GM23338 (cell line): ENCODE measurements at regions not wholly inside any gene's neighbourhood (a gene's known extent, or its start where the extent isn't known, plus 50 kb on each side); places are given as distances from the start of the nearest gene placed in this dataset.

ENCODE experiments used
- ATAC-seq: fragments of 200-7000 bp; cut with Tn5 transposase; 3 replicates; pipeline ENCODE4 v1.9.1; 2020
- DNase-seq: peaks from one replicate; pipeline ENCODE4 v3.0.0-alpha.2; 2015; ENCODE audit warnings: low spot score
- H2AFZ ChIP-seq: fragments of 200-600 bp; sonication (generic); 2 replicates; pipeline ENCODE4 v1.8.0; 2016; ENCODE audit warnings: antibody characterized with exemption, mild to moderate bottlenecking, moderate library complexity
- H3F3A ChIP-seq: fragments of 200-600 bp; sonication (generic); replicated peaks from 2 replicates; pipeline ENCODE4 v1.8.0; 2017; ENCODE audit warnings: antibody characterized with exemption, mixed run types, low read depth
- H3K27ac ChIP-seq: fragments of 200-600 bp; sonication (generic); 2 replicates; pipeline ENCODE4 v1.6.1; 2016; ENCODE audit warnings: low read depth
- H3K27me3 ChIP-seq: fragments of 200-600 bp; sonication (generic); 2 replicates; pipeline ENCODE4 v1.8.0; 2016; ENCODE audit warnings: mild to moderate bottlenecking, mixed run types, moderate library complexity; ENCODE audit not compliant: insufficient read depth
- H3K36me3 ChIP-seq: fragments of 200-600 bp; sonication (generic); 2 replicates; pipeline ENCODE4 v1.8.0; 2016; ENCODE audit warnings: mild to moderate bottlenecking; ENCODE audit not compliant: insufficient read depth
- H3K4me1 ChIP-seq: fragments of 200-600 bp; sonication (generic); 2 replicates; pipeline ENCODE4 v1.8.0; 2016; ENCODE audit warnings: mild to moderate bottlenecking, moderate library complexity; ENCODE audit not compliant: insufficient read depth
- H3K4me2 ChIP-seq: fragments of 200-600 bp; sonication (generic); 2 replicates; pipeline ENCODE4 v1.7.1; 2017; ENCODE audit warnings: mixed run types
- H3K4me3 ChIP-seq: fragments of 200-600 bp; sonication (generic); 2 replicates; pipeline ENCODE4 v1.6.1; 2016; ENCODE audit warnings: mixed run types
- H3K79me2 ChIP-seq: fragments of 200-600 bp; sonication (generic); replicated peaks from 2 replicates; pipeline ENCODE4 v1.8.0; 2017; ENCODE audit warnings: mild to moderate bottlenecking; ENCODE audit not compliant: insufficient read depth
- H3K9me2 ChIP-seq: fragments of 200-600 bp; sonication (generic); 2 replicates; pipeline ENCODE4 v1.8.0; 2017; ENCODE audit not compliant: insufficient read depth
- H4K20me1 ChIP-seq: fragments of 200-600 bp; sonication (generic); replicated peaks from 2 replicates; pipeline ENCODE4 v1.8.0; 2017; ENCODE audit warnings: mild to moderate bottlenecking; ENCODE audit not compliant: insufficient read depth
- H3K27ac Mint-ChIP-seq: 2 replicates; pipeline ENCODE4 v1.8.0; 2020; ENCODE audit warnings: inconsistent platforms, mild to moderate bottlenecking, moderate library complexity, mixed read lengths
- H3K27me3 Mint-ChIP-seq: 3 replicates; pipeline ENCODE4 v1.8.0; 2022; ENCODE audit warnings: low read depth, mild to moderate bottlenecking, moderate library complexity, mixed read lengths, inconsistent platforms; ENCODE audit not compliant: insufficient read depth, poor library complexity
- H3K36me3 Mint-ChIP-seq: 3 replicates; pipeline ENCODE4 v1.8.0; 2021; ENCODE audit warnings: low read depth, mild to moderate bottlenecking, inconsistent platforms, moderate library complexity, mixed read lengths
- H3K4me1 Mint-ChIP-seq: 3 replicates; pipeline ENCODE4 v1.8.0; 2020; ENCODE audit warnings: mild to moderate bottlenecking, inconsistent platforms, mixed read lengths
- H3K4me3 Mint-ChIP-seq: 3 replicates; pipeline ENCODE4 v1.8.0; 2021; ENCODE audit warnings: moderate library complexity, mild to moderate bottlenecking, inconsistent platforms, mixed read lengths
- H3K9me3 Mint-ChIP-seq: 3 replicates; pipeline ENCODE4 v1.8.0; 2020; ENCODE audit warnings: moderate library complexity, mild to moderate bottlenecking, inconsistent platforms, mixed read lengths
- CREB1 ChIP-seq: fragments of 250-450 bp; sonication (Bioruptor Pico); IDR thresholded peaks from 2 replicates; pipeline ENCODE4 v1.5.0; 2020; ENCODE audit warnings: low read depth, mild to moderate bottlenecking, moderate library complexity
- EZH2 ChIP-seq: fragments of 200-600 bp; sonication (generic); IDR thresholded peaks from one replicate; pipeline ENCODE4 v1.8.0; 2017; ENCODE audit warnings: antibody characterized with exemption, mild to moderate bottlenecking, low read depth; ENCODE audit not compliant: unreplicated experiment
- EZH2phosphoT487 ChIP-seq: fragments of 200-600 bp; sonication (generic); IDR thresholded peaks from one replicate; pipeline ENCODE4 v1.8.1; 2018; ENCODE audit warnings: antibody characterized with exemption; ENCODE audit not compliant: unreplicated experiment
- STAT1 ChIP-seq: IDR thresholded peaks from one replicate; pipeline ENCODE4 v1.6.1; 2016; ENCODE audit warnings: antibody characterized with exemption; ENCODE audit not compliant: unreplicated experiment
- TF ChIP-seq, protein P1 (sequence below), 2 experiments: fragments of 200-600 bp in 1 of 2; sonication (generic) in 1 of 2; conservative IDR thresholded peaks; 2 replicates each; pipeline versions ENCODE4 v1.5.1 to v1.6.1; 2016 to 2017; ENCODE audit warnings: antibody characterized with exemption in 2 of 2, low read depth in 2 of 2, mild to moderate bottlenecking in 2 of 2, moderate library complexity in 1 of 2
- TF ChIP-seq, protein P2 (sequence below): IDR thresholded peaks from one replicate; pipeline ENCODE4 v1.6.1; 2018; ENCODE audit warnings: antibody characterized with exemption; ENCODE audit not compliant: unreplicated experiment
- TF ChIP-seq, protein P3 (sequence below): IDR thresholded peaks from 2 replicates; pipeline ENCODE4 v1.6.1; 2016; ENCODE audit warnings: antibody characterized with exemption

DNA sequence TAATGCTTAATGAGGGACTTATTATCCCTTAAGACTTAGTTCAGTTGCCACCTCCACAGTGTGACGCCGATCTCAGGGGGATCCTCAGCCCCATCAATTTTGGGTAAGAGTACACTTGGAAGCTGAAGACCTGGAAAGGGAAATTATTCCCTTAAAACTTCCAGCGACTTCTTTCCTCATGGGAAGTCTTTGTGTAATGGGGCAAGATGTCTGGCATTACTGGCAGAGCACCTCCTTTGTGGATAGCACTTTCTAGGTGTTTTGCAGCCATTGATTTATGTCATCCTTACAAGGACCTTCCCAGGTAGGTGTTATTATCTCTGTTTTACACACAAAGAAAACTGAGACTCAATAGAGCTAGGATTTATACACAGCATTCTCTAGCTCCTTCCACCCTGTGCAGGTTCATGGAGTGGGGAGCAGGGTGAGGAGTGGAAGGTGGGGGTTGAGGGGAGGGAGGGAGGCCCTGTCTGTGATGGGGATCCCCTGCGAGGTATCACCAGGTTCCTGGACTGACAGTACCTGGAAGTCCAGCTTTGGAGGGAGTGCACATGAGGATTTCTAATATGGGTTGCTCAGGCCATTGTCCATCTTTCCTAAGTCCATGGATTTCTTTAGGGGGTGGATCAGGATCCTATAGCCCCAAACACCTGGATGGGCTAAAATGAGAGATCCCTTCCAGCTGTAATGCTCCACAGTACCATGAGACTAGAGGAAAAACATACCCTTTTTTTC, 79.4 kb downstream of the MYCN start:
- Histone ChIP-seq H2AFZ (peak overlapping the region; percentile 52; the same call in 1 of the 2 replicates), H3K4me2 (no peak overlapping the region), H3K4me1 (peaks cover 40% of the 10 kb centered on the region), H4K20me1 (no peaks in the 10 kb centered on the region), H3K79me2 (no peaks in the 10 kb centered on the region), H3F3A (peaks cover 11% of the 10 kb centered on the region; the same call in 1 of the 2 replicates), H3K27ac (no peak overlapping the region), H3K4me3 (no peak overlapping the region), H3K27me3 (no peaks in the 10 kb centered on the region), H3K9me2 (no peaks in the 10 kb centered on the region), H3K36me3 (no peaks in the 10 kb centered on the region)
- Mint-ChIP-seq H3K27me3 (peaks cover 5% of the 10 kb centered on the region), H3K36me3 (no peaks in the 10 kb centered on the region; the same call in 2 of the 3 replicates), H3K4me1 (peaks cover 36% of the 10 kb centered on the region), H3K27ac (no peak overlapping the region), H3K9me3 (no peaks in the 10 kb centered on the region), H3K4me3 (no peak overlapping the region)
- ATAC-seq (no peak), DNase-seq (no peak)
- TF ChIP-seq, protein P1, sequence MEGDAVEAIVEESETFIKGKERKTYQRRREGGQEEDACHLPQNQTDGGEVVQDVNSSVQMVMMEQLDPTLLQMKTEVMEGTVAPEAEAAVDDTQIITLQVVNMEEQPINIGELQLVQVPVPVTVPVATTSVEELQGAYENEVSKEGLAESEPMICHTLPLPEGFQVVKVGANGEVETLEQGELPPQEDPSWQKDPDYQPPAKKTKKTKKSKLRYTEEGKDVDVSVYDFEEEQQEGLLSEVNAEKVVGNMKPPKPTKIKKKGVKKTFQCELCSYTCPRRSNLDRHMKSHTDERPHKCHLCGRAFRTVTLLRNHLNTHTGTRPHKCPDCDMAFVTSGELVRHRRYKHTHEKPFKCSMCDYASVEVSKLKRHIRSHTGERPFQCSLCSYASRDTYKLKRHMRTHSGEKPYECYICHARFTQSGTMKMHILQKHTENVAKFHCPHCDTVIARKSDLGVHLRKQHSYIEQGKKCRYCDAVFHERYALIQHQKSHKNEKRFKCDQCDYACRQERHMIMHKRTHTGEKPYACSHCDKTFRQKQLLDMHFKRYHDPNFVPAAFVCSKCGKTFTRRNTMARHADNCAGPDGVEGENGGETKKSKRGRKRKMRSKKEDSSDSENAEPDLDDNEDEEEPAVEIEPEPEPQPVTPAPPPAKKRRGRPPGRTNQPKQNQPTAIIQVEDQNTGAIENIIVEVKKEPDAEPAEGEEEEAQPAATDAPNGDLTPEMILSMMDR (conservative IDR thresholded peaks at IDR 0.05; ENCODE audit: low read depth in 2 of 2), result no peak
- TF ChIP-seq CREB1 (CRISPR knock-in tag) (no peak), STAT1 (no peak), EZH2 (no peak), EZH2phosphoT487 (no peak)
- TF ChIP-seq, protein P2, sequence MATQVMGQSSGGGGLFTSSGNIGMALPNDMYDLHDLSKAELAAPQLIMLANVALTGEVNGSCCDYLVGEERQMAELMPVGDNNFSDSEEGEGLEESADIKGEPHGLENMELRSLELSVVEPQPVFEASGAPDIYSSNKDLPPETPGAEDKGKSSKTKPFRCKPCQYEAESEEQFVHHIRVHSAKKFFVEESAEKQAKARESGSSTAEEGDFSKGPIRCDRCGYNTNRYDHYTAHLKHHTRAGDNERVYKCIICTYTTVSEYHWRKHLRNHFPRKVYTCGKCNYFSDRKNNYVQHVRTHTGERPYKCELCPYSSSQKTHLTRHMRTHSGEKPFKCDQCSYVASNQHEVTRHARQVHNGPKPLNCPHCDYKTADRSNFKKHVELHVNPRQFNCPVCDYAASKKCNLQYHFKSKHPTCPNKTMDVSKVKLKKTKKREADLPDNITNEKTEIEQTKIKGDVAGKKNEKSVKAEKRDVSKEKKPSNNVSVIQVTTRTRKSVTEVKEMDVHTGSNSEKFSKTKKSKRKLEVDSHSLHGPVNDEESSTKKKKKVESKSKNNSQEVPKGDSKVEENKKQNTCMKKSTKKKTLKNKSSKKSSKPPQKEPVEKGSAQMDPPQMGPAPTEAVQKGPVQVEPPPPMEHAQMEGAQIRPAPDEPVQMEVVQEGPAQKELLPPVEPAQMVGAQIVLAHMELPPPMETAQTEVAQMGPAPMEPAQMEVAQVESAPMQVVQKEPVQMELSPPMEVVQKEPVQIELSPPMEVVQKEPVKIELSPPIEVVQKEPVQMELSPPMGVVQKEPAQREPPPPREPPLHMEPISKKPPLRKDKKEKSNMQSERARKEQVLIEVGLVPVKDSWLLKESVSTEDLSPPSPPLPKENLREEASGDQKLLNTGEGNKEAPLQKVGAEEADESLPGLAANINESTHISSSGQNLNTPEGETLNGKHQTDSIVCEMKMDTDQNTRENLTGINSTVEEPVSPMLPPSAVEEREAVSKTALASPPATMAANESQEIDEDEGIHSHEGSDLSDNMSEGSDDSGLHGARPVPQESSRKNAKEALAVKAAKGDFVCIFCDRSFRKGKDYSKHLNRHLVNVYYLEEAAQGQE, result no peak
- TF ChIP-seq, protein P3, sequence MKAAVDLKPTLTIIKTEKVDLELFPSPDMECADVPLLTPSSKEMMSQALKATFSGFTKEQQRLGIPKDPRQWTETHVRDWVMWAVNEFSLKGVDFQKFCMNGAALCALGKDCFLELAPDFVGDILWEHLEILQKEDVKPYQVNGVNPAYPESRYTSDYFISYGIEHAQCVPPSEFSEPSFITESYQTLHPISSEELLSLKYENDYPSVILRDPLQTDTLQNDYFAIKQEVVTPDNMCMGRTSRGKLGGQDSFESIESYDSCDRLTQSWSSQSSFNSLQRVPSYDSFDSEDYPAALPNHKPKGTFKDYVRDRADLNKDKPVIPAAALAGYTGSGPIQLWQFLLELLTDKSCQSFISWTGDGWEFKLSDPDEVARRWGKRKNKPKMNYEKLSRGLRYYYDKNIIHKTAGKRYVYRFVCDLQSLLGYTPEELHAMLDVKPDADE, result no peak

DNA sequence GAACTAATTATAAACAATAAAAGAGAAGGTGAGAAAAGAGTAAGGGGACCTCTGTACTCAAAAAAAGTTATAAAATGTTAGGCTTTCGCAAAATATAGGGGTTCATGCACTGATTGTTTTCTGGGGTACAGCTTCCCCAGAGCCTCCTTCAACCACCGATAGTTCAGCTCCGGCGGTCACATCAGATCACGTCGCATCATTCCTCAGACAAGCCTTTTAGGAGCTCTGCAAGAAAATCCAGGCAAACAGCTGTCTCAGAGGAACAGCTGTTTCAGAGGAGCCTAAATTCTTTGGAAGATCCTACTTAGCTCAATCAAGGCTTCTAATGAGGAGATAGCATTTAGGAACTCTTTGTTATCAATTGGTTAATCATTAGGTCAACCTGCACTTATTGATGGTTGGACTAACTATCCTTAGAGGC, 78.7 kb downstream of the MYCN start:
- ATAC-seq, result no peak
- H3F3A ChIP-seq, result peaks cover 12% of the 10 kb centered on the region
- no peaks in the 10 kb centered on the region for H3K79me2 ChIP-seq
- no peaks in the 10 kb centered on the region for H3K9me3 Mint-ChIP-seq
- H3K4me1 Mint-ChIP-seq, result peaks cover 41% of the 10 kb centered on the region
- no peak for TF ChIP-seq CREB1 (CRISPR knock-in tag)
- peaks cover 46% of the 10 kb centered on the region for H3K4me1 ChIP-seq
- H3K4me3 Mint-ChIP-seq, result no peak overlapping the region
- H3K4me3 ChIP-seq, result no peak overlapping the region
- peak overlapping the region; percentile 52; the same call in 1 of the 2 replicates for H2AFZ ChIP-seq
- no peaks in the 10 kb centered on the region for H3K27me3 ChIP-seq
- peaks cover 9% of the 10 kb centered on the region for H3K27me3 Mint-ChIP-seq
- no peak overlapping the region for H3K27ac ChIP-seq
- H3K36me3 ChIP-seq, result no peaks in the 10 kb centered on the region
- H4K20me1 ChIP-seq, result no peaks in the 10 kb centered on the region
- H3K9me2 ChIP-seq, result no peaks in the 10 kb centered on the region
- no peaks in the 10 kb centered on the region for H3K36me3 Mint-ChIP-seq
- H3K4me2 ChIP-seq, result no peak overlapping the region
- no peak for DNase-seq
- H3K27ac Mint-ChIP-seq, result no peak overlapping the region
